Testis (tissue), 2 donors: ENCODE measurements at regions not wholly inside any gene's neighbourhood (a gene's known extent, or its start where the extent isn't known, plus 50 kb on each side); places are given as distances from the start of the nearest gene placed in this dataset.

Source experiments
- DNase-seq: peaks from one replicate; pipeline ENCODE4 v3.0.0-alpha.2; 2019
- H3K27ac ChIP-seq, 2 donors: fragments of 200-600 bp; sonication (generic); one replicate each; pipeline ENCODE4 v1.5.1; 2019
- H3K27me3 ChIP-seq: fragments of 200-600 bp; sonication (generic); one replicate; pipeline ENCODE4 v1.5.1; 2019
- H3K36me3 ChIP-seq: fragments of 200-600 bp; sonication (generic); one replicate; pipeline ENCODE4 v1.5.1; 2017; ENCODE audit warnings: low read depth; ENCODE audit errors: missing control alignments
- H3K4me1 ChIP-seq: fragments of 200-600 bp; sonication (generic); one replicate; pipeline ENCODE4 v1.5.1; 2019
- H3K4me3 ChIP-seq, 2 donors: fragments of 200-600 bp; sonication (generic); one replicate each; pipeline ENCODE4 v1.5.1; 2017 to 2019
- H3K9me3 ChIP-seq: fragments of 200-600 bp; sonication (generic); one replicate; pipeline ENCODE4 v1.5.1; 2017
- POLR2A ChIP-seq: fragments of 450-650 bp; IDR thresholded peaks from one replicate; pipeline ENCODE4 v1.6.1; 2017; ENCODE audit warnings: antibody characterized with exemption, mild to moderate bottlenecking, moderate library complexity
- WGBS, 2 donors: methylation state at CpG; one replicate each; pipeline ENCODE4 v1.1.5; 2018; 5-methylcytosine and 5-hydroxymethylcytosine counted together
- intact Hi-C: fragments of 100-400 bp; cut with DNase I; formaldehyde crosslinking; loops from one replicate; pipeline ENCODE4 v1.15.1; 2023; ENCODE audit warnings: low total_unique reads
- TF ChIP-seq, protein P1 (sequence below), 3 experiments: fragments of 450-650 bp in 2 of 3; fragments of 200-600 bp in 1 of 3; sonication (generic) in 1 of 3; IDR thresholded peaks; one replicate each; pipeline ENCODE4 v1.5.1; 2016 to 2019; ENCODE audit warnings: antibody characterized with exemption in 3 of 3, mild to moderate bottlenecking in 2 of 3, moderate library complexity in 1 of 3

GRCh38 chr21:16540966-16541727 lies 811.4 kb downstream of the USP25 start:
- TF ChIP-seq, protein P1, sequence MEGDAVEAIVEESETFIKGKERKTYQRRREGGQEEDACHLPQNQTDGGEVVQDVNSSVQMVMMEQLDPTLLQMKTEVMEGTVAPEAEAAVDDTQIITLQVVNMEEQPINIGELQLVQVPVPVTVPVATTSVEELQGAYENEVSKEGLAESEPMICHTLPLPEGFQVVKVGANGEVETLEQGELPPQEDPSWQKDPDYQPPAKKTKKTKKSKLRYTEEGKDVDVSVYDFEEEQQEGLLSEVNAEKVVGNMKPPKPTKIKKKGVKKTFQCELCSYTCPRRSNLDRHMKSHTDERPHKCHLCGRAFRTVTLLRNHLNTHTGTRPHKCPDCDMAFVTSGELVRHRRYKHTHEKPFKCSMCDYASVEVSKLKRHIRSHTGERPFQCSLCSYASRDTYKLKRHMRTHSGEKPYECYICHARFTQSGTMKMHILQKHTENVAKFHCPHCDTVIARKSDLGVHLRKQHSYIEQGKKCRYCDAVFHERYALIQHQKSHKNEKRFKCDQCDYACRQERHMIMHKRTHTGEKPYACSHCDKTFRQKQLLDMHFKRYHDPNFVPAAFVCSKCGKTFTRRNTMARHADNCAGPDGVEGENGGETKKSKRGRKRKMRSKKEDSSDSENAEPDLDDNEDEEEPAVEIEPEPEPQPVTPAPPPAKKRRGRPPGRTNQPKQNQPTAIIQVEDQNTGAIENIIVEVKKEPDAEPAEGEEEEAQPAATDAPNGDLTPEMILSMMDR (IDR thresholded peaks at IDR 0.05), result no peak
- TF ChIP-seq POLR2A, result no peak
- H3K4me3 ChIP-seq, result no peak overlapping the region
- no peaks in the 10 kb centered on the region for H3K27me3 ChIP-seq
- DNase-seq, result no peak
- 88 to 89% methylated on average over 3 of the region's 3 CpGs for WGBS, 2 donors
- no peaks in the 10 kb centered on the region for H3K36me3 ChIP-seq
- peaks cover 6% of the 10 kb centered on the region for H3K4me1 ChIP-seq
- no peak overlapping the region for H3K27ac ChIP-seq
- no peaks in the 10 kb centered on the region for H3K9me3 ChIP-seq
- intact Hi-C loops, result no loop called here

DNA sequence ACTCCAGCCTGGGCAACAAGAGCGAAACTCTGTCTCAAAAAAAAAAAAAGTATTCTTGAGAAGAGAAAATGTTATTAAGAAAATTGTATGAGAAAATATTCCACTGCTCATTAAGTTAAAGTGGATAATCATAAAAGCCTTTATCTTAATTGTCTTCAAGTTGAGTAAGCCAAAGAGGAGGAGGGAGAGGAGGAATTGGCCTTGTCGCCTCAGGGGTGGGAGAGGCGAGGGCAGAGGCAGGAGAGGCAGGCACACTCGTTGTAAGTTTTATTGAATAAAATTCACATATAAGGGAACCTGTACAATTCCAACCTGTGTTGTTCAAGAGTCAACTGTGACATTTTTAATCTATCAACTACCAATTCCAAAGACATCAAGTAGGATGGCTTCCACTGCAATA lies 820.3 kb downstream of the USP25 start:
- TF ChIP-seq, protein P1 (IDR thresholded peaks at IDR 0.05), result no peak
- no peak for TF ChIP-seq POLR2A
- Histone ChIP-seq H3K27ac (no peak overlapping the region), H3K9me3 (no peaks in the 10 kb centered on the region), H3K4me3 (no peak overlapping the region), H3K27me3 (no peaks in the 10 kb centered on the region), H3K4me1 (no peaks in the 10 kb centered on the region), H3K36me3 (no peaks in the 10 kb centered on the region)
- intact Hi-C loops, result no loop called here
- WGBS, 2 donors, result 65 to 76% methylated on average over 4 of the region's 4 CpGs
- DNase-seq, result no peak

DNA sequence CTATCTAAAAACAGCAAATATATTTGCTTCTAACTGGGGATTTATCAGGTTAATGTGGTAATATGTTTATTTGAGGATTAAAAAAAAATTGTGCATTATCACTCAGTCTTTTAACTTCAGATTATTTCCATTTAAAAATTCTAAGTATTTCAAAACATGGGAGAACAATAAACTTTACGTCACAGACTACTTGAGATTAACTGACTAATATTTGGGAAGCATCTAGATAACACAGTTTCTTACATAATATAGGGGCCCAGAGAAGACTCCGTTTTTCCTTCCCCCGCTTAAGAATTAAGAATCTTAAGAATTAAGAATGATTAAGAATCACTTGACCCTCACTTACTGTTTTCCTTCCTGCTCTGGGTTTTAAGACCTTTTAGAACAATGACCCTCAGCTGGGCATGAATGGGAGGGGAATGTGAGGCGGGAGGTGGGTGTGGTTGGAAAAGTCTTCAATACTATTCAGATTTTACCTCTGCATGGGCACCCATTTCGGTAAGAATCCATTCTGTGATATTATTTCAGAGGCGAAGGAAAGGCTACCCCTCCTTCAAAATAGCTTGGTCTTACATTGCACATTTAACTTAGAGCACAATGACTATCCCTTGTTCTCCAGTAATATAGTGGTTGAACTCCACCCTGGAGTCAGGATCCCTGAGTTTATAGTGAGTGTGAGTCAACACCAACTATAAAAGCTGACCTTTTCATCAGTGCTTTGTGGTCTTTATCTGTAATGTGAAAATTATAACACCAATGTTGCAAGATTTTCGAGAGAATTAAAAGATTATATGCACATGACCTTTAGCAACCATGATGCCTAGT lies 821.3 kb downstream of the USP25 start:
- H3K27ac ChIP-seq, result no peak overlapping the region
- WGBS, 2 donors, result 83 to 90% methylated on average over 7 of the region's 7 CpGs
- TF ChIP-seq POLR2A, result no peak
- TF ChIP-seq, protein P1 (IDR thresholded peaks at IDR 0.05), result no peak
- no peak overlapping the region for H3K4me3 ChIP-seq
- H3K9me3 ChIP-seq, result no peaks in the 10 kb centered on the region
- no peak for DNase-seq
- H3K27me3 ChIP-seq, result no peaks in the 10 kb centered on the region
- intact Hi-C loops, result no loop called here
- H3K36me3 ChIP-seq, result no peaks in the 10 kb centered on the region
- no peaks in the 10 kb centered on the region for H3K4me1 ChIP-seq

DNA sequence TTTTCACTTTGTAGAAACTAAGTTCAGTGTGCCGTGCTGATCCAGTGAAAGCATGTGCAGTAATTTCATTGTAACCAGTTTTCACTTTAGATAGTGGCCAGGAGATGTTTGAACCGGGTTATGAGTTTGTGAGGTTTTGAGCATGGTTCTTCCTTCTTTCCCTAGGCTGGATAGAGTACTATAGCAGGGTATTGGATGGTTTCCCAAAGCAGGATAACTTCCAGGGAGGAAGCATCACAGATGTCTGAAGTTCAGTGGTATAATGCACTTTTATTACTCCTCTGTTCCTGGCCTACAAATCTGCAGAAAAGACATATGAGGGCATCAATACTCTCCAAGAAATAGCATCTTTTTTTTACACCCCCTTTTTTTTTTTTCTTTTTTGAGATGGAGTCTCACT lies 823.1 kb downstream of the USP25 start:
- WGBS, 2 donors, result 48 to 64% methylated on average over 2 of the region's 2 CpGs

More for the DNA sequence above, 823.1 kb downstream of the USP25 start:
- H3K9me3 ChIP-seq, result no peaks in the 10 kb centered on the region
- no peaks in the 10 kb centered on the region for H3K4me1 ChIP-seq
- DNase-seq, result no peak
- H3K27ac ChIP-seq, result no peak overlapping the region
- TF ChIP-seq, protein P1 (IDR thresholded peaks at IDR 0.05), result no peak
- no peak for TF ChIP-seq POLR2A
- H3K4me3 ChIP-seq, result no peak overlapping the region
- intact Hi-C loops, result no loop called here
- H3K36me3 ChIP-seq, result no peaks in the 10 kb centered on the region
- no peaks in the 10 kb centered on the region for H3K27me3 ChIP-seq
